ENCODE measurements at regions not wholly inside any gene's neighbourhood (a gene's known extent, or its start where the extent isn't known, plus 50 kb on each side); places are given as distances from the start of the nearest gene placed in this dataset.

DNA sequence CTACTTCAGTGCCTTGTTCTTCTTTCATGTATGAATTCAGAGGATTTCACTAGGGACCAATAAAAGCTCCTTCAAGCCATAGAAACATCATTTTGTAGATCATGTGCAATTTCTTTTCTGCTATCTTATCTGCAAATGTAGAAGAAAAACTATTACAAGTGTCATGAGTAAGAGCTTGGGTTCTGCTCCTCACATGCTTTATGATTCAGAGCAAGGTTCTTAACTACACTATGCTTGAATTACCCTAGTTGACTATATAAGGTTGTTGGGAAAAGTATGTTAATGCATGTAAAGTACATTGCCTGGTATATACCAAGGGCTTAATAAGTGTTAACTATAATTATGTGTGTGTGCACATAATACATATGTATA is 91.4 kb upstream of the S1PR1 start:
- intact Hi-C loops (cut with micrococcal nuclease; ENCODE audit: unreplicated experiment): no loop called here
- no peaks in the 10 kb centered on the region for H3K79me2 ChIP-seq (ENCODE audit: insufficient read depth, low read length)
- FAIRE-seq: no peak
- TF ChIP-seq HES4 (CRISPR knock-in tag; IDR thresholded peaks at IDR 0.05; ENCODE audit: borderline replicate concordance): no peak
- no peak for TF ChIP-seq KLF16 (CRISPR knock-in tag; IDR thresholded peaks at IDR 0.05)
- no peak for TF ChIP-seq NFKBIZ (CRISPR knock-in tag; IDR thresholded peaks at IDR 0.05)
- TF ChIP-seq ZNF576 (CRISPR knock-in tag; IDR thresholded peaks at IDR 0.05): no peak
- no peak for TF ChIP-seq NCOR1 (IDR thresholded peaks at IDR 0.05; ENCODE audit: borderline replicate concordance, low read length)
- no peak for TF ChIP-seq FOXP4 (CRISPR knock-in tag; IDR thresholded peaks at IDR 0.05)
- TF ChIP-seq JUNB (CRISPR knock-in tag; IDR thresholded peaks at IDR 0.05; ENCODE audit: borderline replicate concordance): no peak
- TF ChIP-seq MXD4 (CRISPR knock-in tag; IDR thresholded peaks at IDR 0.05): no peak
- TF ChIP-seq RFX1 (IDR thresholded peaks at IDR 0.05): no peak
- no peak for TF ChIP-seq SMARCC2 (IDR thresholded peaks at IDR 0.05)
- no peak for TF ChIP-seq MTERF4 (CRISPR knock-in tag; IDR thresholded peaks at IDR 0.05)
- TF ChIP-seq, protein P1, sequence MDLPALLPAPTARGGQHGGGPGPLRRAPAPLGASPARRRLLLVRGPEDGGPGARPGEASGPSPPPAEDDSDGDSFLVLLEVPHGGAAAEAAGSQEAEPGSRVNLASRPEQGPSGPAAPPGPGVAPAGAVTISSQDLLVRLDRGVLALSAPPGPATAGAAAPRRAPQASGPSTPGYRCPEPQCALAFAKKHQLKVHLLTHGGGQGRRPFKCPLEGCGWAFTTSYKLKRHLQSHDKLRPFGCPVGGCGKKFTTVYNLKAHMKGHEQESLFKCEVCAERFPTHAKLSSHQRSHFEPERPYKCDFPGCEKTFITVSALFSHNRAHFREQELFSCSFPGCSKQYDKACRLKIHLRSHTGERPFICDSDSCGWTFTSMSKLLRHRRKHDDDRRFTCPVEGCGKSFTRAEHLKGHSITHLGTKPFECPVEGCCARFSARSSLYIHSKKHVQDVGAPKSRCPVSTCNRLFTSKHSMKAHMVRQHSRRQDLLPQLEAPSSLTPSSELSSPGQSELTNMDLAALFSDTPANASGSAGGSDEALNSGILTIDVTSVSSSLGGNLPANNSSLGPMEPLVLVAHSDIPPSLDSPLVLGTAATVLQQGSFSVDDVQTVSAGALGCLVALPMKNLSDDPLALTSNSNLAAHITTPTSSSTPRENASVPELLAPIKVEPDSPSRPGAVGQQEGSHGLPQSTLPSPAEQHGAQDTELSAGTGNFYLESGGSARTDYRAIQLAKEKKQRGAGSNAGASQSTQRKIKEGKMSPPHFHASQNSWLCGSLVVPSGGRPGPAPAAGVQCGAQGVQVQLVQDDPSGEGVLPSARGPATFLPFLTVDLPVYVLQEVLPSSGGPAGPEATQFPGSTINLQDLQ (CRISPR knock-in tag; IDR thresholded peaks at IDR 0.05): no peak
- no peak for TF ChIP-seq ZNF512B (CRISPR knock-in tag; IDR thresholded peaks at IDR 0.05; ENCODE audit: borderline replicate concordance)
- no peak for TF ChIP-seq ZNF841 (CRISPR knock-in tag; IDR thresholded peaks at IDR 0.05; ENCODE audit: borderline replicate concordance)
- no peak for TF ChIP-seq KDM5A (IDR thresholded peaks at IDR 0.05; ENCODE audit: borderline replicate concordance, low read length)
- no peak for TF ChIP-seq HNRNPUL1 (IDR thresholded peaks at IDR 0.05; ENCODE audit: low read depth, low read length)
- no peak for TF ChIP-seq ZNF737 (CRISPR knock-in tag; IDR thresholded peaks at IDR 0.05; ENCODE audit: borderline replicate concordance)

More for the DNA sequence above, 91.4 kb upstream of the S1PR1 start:
- H3K9ac ChIP-seq (ENCODE audit: insufficient read depth, low read depth, low read length): no peak overlapping the region
- BruUV-seq (replicated peaks): no TSS peak
- no peak overlapping the region for H3K27ac ChIP-seq (ENCODE audit: extremely low read length, insufficient read depth, low read length)
- no peak overlapping the region for H3K4me3 ChIP-seq (replicated peaks in 1 of 3; ENCODE audit: insufficient read depth in 1 of 3, low read depth in 2 of 3, low read length in 3 of 3)
- in situ Hi-C loops (cut with HindIII; ENCODE audit: extremely low pct_ligation_motif_present, low pct_unique_long_range_greater_than_20kb): no loop called here
- no peaks in the 10 kb centered on the region for H4K20me1 ChIP-seq (ENCODE audit: insufficient read depth, low read length)
- H2AFZ ChIP-seq (ENCODE audit: low read length): no peak overlapping the region
- DNase-seq (ENCODE audit: low spot score) (no peak), ATAC-seq (no peak)
- no peaks in the 10 kb centered on the region for H3K36me3 ChIP-seq (replicated peaks in 1 of 2; ENCODE audit: control insufficient read depth in 1 of 2, insufficient read depth in 2 of 2, low read length in 2 of 2)
- H3K27me3 ChIP-seq (ENCODE audit: control insufficient read depth in 1 of 2, insufficient read depth in 2 of 2, low read length in 2 of 2): no peaks in the 10 kb centered on the region
- CTCF ChIA-PET (ENCODE audit: low intra/inter-chr PET ratio, low total read pairs): no interaction called here
- no peaks in the 10 kb centered on the region for H3K9me3 ChIP-seq (ENCODE audit: low read length)
- H3K4me2 ChIP-seq (ENCODE audit: low read depth, low read length): no peak overlapping the region
- H3K4me1 ChIP-seq (ENCODE audit: insufficient read depth, low read length): peaks cover under 1% of the 10 kb centered on the region; the same call in 1 of the 2 replicates
- POLR2A ChIA-PET: no interaction called here

Data from HepG2 (cell line).